ENCODE measurements at regions not wholly inside any gene's neighbourhood (a gene's known extent, or its start where the extent isn't known, plus 50 kb on each side); places are given as distances from the start of the nearest gene placed in this dataset.

DNA sequence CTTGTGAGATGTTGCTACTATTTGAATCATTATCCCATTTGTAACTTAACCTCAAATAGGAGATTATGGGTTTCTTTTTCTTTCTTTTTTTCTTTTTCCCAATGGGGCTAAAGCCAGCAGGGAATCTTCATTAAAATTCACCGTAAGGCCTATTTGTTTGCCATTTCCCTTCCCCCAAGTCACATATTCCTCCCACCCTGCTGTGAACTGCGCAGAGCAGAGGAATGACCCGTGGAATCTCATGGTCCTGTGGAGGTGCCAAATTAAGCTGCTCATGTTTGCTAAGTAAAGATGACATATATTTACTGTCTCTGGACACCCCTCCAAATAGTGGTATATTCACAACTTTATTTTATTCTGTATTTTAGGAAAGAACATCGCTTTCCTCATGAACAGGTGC lies 699.3 kb downstream of the RNF144B start:
- TF ChIP-seq TEAD4 (IDR thresholded peaks at IDR 0.05; ENCODE audit: low read length) (no peak), TEAD4 (CRISPR knock-in tag; IDR thresholded peaks at IDR 0.05; ENCODE audit: borderline replicate concordance) (no peak), SMAD1 (IDR thresholded peaks at IDR 0.05; ENCODE audit: low read depth, low read length, partially characterized antibody) (no peak), SRSF1 (IDR thresholded peaks at IDR 0.05; ENCODE audit: low read depth, low read length) (no peak), EZH2 (IDR thresholded peaks at IDR 0.05; ENCODE audit: borderline replicate concordance, low read depth, low read length) (no peak)
